MM.1S (cell line): ENCODE measurements at regions not wholly inside any gene's neighbourhood (a gene's known extent, or its start where the extent isn't known, plus 50 kb on each side); places are given as distances from the start of the nearest gene placed in this dataset.

Experiments
- CTCF ChIP-seq: fragments of 300-600 bp; sonication (generic); IDR thresholded peaks from 2 replicates; pipeline ENCODE4 v1.5.1; 2016; ENCODE audit warnings: antibody characterized with exemption, low read length, mixed read lengths
- EZH2 ChIP-seq: fragments of 300-600 bp; sonication (generic); optimal IDR thresholded peaks from 2 replicates; pipeline ENCODE3; 2017; ENCODE audit warnings: low read depth, mild to moderate bottlenecking, antibody characterized with exemption, low read length, mixed read lengths
- EZH2phosphoT487 ChIP-seq: fragments of 300-600 bp; sonication (generic); IDR thresholded peaks from 2 replicates; pipeline ENCODE4 v1.6.1; 2018; ENCODE audit warnings: antibody characterized with exemption, low read length

GRCh38 chr2:175864137-175864850 is 137.8 kb downstream of the LNPK start:
- no peak for TF ChIP-seq CTCF
- no peak for TF ChIP-seq EZH2
- TF ChIP-seq EZH2phosphoT487: no peak
